IMR-90 (cell line): ENCODE measurements at regions not wholly inside any gene's neighbourhood (a gene's known extent, or its start where the extent isn't known, plus 50 kb on each side); places are given as distances from the start of the nearest gene placed in this dataset.

Experiments used
- ATAC-seq: fragments of 200-7000 bp; cut with Tn5 transposase; 2 replicates; pipeline ENCODE4 v1.9.1; 2020; ENCODE audit warnings: low read depth, mild to moderate bottlenecking, moderate library complexity
- BruUV-seq: library from RNA; stranded (reverse); fragments of 400-500 nt; replicated peaks from 2 replicates; lab custom pipeline; 2021; lab: Mats Ljungman, UMichigan
- CTCF ChIA-PET: fragments of 300-600 bp; formaldehyde crosslinking; extraction: SDS; loops from one replicate; lab custom pipeline; 2021; ENCODE audit warnings: antibody characterized with exemption; lab: Yijun Ruan, JAX
- POLR2A ChIA-PET: fragments of 300-600 bp; sonication (Branson Sonifier 250); formaldehyde crosslinking; loops from one replicate; lab custom pipeline; 2022; ENCODE audit warnings: antibody characterized with exemption; ENCODE audit not compliant: unreplicated experiment; lab: Charles Lee
- DNase-seq: peaks from one replicate; pipeline ENCODE4 v3.0.0; 2013
- H2AFZ ChIP-seq: replicated peaks from 2 replicates; pipeline ENCODE3; 2013; ENCODE audit warnings: low read length, mild to moderate bottlenecking; ENCODE audit not compliant: poor library complexity
- H2AK5ac ChIP-seq: 2 replicates; pipeline ENCODE4 v1.6.1; 2013; ENCODE audit warnings: low read depth, low read length, inconsistent platforms
- H2AK9ac ChIP-seq: replicated peaks from 2 replicates; pipeline ENCODE3; 2013; ENCODE audit warnings: mild to moderate bottlenecking, low read depth, low read length, moderate library complexity; ENCODE audit not compliant: poor library complexity
- H2BK120ac ChIP-seq: 2 replicates; pipeline ENCODE4 v1.6.1; 2013; ENCODE audit warnings: low read depth, low read length, inconsistent platforms
- H2BK15ac ChIP-seq: 3 replicates; pipeline ENCODE4 v1.6.1; 2013; ENCODE audit warnings: low read depth, low read length, inconsistent platforms
- H2BK20ac ChIP-seq: 2 replicates; pipeline ENCODE4 v1.6.1; 2013; ENCODE audit warnings: low read depth, mild to moderate bottlenecking, inconsistent platforms, low read length, moderate library complexity
- H2BK5ac ChIP-seq: 2 replicates; pipeline ENCODE4 v1.6.1; 2013; ENCODE audit warnings: mild to moderate bottlenecking, low read depth, low read length, inconsistent platforms; ENCODE audit not compliant: poor library complexity, severe bottlenecking
- H3K14ac ChIP-seq: replicated peaks from 2 replicates; pipeline ENCODE4 v1.6.1; 2013; ENCODE audit warnings: low read depth, low read length, inconsistent platforms
- H3K18ac ChIP-seq: 2 replicates; pipeline ENCODE4 v1.6.1; 2013; ENCODE audit warnings: low read depth, low read length, control low read depth
- H3K23ac ChIP-seq: 2 replicates; pipeline ENCODE4 v1.6.1; 2013; ENCODE audit warnings: low read depth, low read length, inconsistent platforms
- H3K27ac ChIP-seq: 2 replicates; pipeline ENCODE4 v1.5.1; 2013; ENCODE audit warnings: mild to moderate bottlenecking, control low read depth, low read length; ENCODE audit not compliant: insufficient read depth
- H3K27me3 ChIP-seq: 2 replicates; pipeline ENCODE4 v1.6.1; 2013; ENCODE audit warnings: low read length; ENCODE audit not compliant: control insufficient read depth, insufficient read depth
- H3K36me3 ChIP-seq: 2 replicates; pipeline ENCODE4 v1.6.1; 2013; ENCODE audit warnings: low read length, mixed read lengths; ENCODE audit not compliant: control insufficient read depth, insufficient read depth
- H3K4ac ChIP-seq: 2 replicates; pipeline ENCODE4 v1.6.1; 2013; ENCODE audit warnings: low read depth, low read length, inconsistent platforms
- H3K4me1 ChIP-seq: 2 replicates; pipeline ENCODE4 v1.6.1; 2013; ENCODE audit warnings: low read length, mixed read lengths; ENCODE audit not compliant: control insufficient read depth, insufficient read depth
- H3K4me2 ChIP-seq: 2 replicates; pipeline ENCODE4 v1.6.1; 2013; ENCODE audit warnings: low read depth, mild to moderate bottlenecking, control low read depth, low read length, moderate library complexity
- H3K4me3 ChIP-seq: 2 replicates; pipeline ENCODE4 v1.5.1; 2013; ENCODE audit warnings: low read depth, mild to moderate bottlenecking, control low read depth, low read length, moderate library complexity; ENCODE audit not compliant: insufficient read depth
- H3K56ac ChIP-seq: 2 replicates; pipeline ENCODE4 v1.6.1; 2013; ENCODE audit warnings: low read length, inconsistent platforms; ENCODE audit not compliant: insufficient read depth; ENCODE audit errors: extremely low read depth
- H3K79me1 ChIP-seq, 2 experiments: 2 replicates each; pipeline ENCODE4 v1.6.1; 2013; ENCODE audit warnings: low read length in 2 of 2, inconsistent platforms in 1 of 2, low read depth in 1 of 2
- H3K9ac ChIP-seq: 2 replicates; pipeline ENCODE4 v1.6.1; 2013; ENCODE audit warnings: low read depth, low read length, control low read depth
- H3K9me1 ChIP-seq: 2 replicates; pipeline ENCODE4 v1.6.1; 2013; ENCODE audit warnings: low read length, inconsistent platforms; ENCODE audit not compliant: insufficient read depth
- H3K9me3 ChIP-seq: 2 replicates; pipeline ENCODE4 v1.6.1; 2013; ENCODE audit warnings: low read length; ENCODE audit not compliant: control insufficient read depth, insufficient read depth
- H4K20me1 ChIP-seq: 2 replicates; pipeline ENCODE4 v1.6.1; 2013; ENCODE audit warnings: low read length, inconsistent platforms; ENCODE audit not compliant: insufficient read depth
- H4K5ac ChIP-seq: 2 replicates; pipeline ENCODE4 v1.6.1; 2013; ENCODE audit warnings: mild to moderate bottlenecking, low read depth, low read length, control low read depth
- H4K8ac ChIP-seq, 2 experiments: 2 replicates each; pipeline ENCODE4 v1.6.1; 2013; ENCODE audit warnings: low read depth in 2 of 2, low read length in 2 of 2, control low read depth in 1 of 2, inconsistent platforms in 1 of 2
- H4K91ac ChIP-seq: 2 replicates; pipeline ENCODE4 v1.6.1; 2013; ENCODE audit warnings: low read depth, low read length, inconsistent platforms; ENCODE audit not compliant: insufficient read depth
- BHLHE40 ChIP-seq: fragments of 150-350 bp; IDR thresholded peaks from 2 replicates; pipeline ENCODE4 v1.6.1; 2016; ENCODE audit warnings: mild to moderate bottlenecking, low read depth, low read length
- CEBPB ChIP-seq: IDR thresholded peaks from 2 replicates; pipeline ENCODE4 v1.6.1; 2012; ENCODE audit warnings: low read depth, low read length, improper control_type of control experiment
- CHD1 ChIP-seq: IDR thresholded peaks from 2 replicates; pipeline ENCODE4 v1.6.1; 2012; ENCODE audit warnings: low read depth, low read length, improper control_type of control experiment
- ELK1 ChIP-seq: fragments of 150-350 bp; IDR thresholded peaks from 2 replicates; pipeline ENCODE4 v1.6.1; 2016; ENCODE audit warnings: low read depth, mild to moderate bottlenecking, low read length, moderate library complexity, borderline replicate concordance
- FOS ChIP-seq: fragments of 150-350 bp; IDR thresholded peaks from 2 replicates; pipeline ENCODE4 v1.6.1; 2016; ENCODE audit warnings: low read depth, low read length
- MAFK ChIP-seq: IDR thresholded peaks from 2 replicates; pipeline ENCODE4 v1.6.1; 2012; ENCODE audit warnings: low read depth, low read length, improper control_type of control experiment
- MAZ ChIP-seq: IDR thresholded peaks from 2 replicates; pipeline ENCODE4 v1.6.1; 2012; ENCODE audit warnings: low read depth, mild to moderate bottlenecking, low read length, improper control_type of control experiment, moderate library complexity, borderline replicate concordance
- MXI1 ChIP-seq: IDR thresholded peaks from 2 replicates; pipeline ENCODE4 v1.6.1; 2012; ENCODE audit warnings: low read depth, mild to moderate bottlenecking, low read length, moderate library complexity, borderline replicate concordance
- NFE2L2 ChIP-seq: fragments of 150-350 bp; IDR thresholded peaks from 2 replicates; pipeline ENCODE4 v1.6.1; 2016; ENCODE audit warnings: low read depth, mild to moderate bottlenecking, low read length
- POLR2A ChIP-seq: IDR thresholded peaks from 2 replicates; pipeline ENCODE4 v1.6.1; 2012; ENCODE audit warnings: mild to moderate bottlenecking, low read depth, low read length
- RAD21 ChIP-seq: IDR thresholded peaks from 2 replicates; pipeline ENCODE4 v1.6.1; 2012; ENCODE audit warnings: low read length, improper control_type of control experiment
- RCOR1 ChIP-seq: IDR thresholded peaks from 2 replicates; pipeline ENCODE4 v1.6.1; 2012; ENCODE audit warnings: mild to moderate bottlenecking, low read length, improper control_type of control experiment; ENCODE audit not compliant: insufficient replicate concordance
- RFX5 ChIP-seq: IDR thresholded peaks from 2 replicates; pipeline ENCODE4 v1.8.0; 2012; ENCODE audit warnings: low read depth, mild to moderate bottlenecking, low read length, moderate library complexity
- SMC3 ChIP-seq: fragments of 150-350 bp; IDR thresholded peaks from 2 replicates; pipeline ENCODE4 v1.6.1; 2016; ENCODE audit warnings: low read depth, mild to moderate bottlenecking, antibody characterized with exemption, low read length, moderate library complexity
- dilution Hi-C: fragments of 300-500 bp; cut with HindIII; formaldehyde crosslinking; loops from one replicate; pipeline ENCODE4 v1.14.3; 2018; ENCODE audit warnings: low sequenced_read_pairs; ENCODE audit not compliant: unreplicated experiment
- in situ Hi-C: fragments of 300-500 bp; cut with MboI; formaldehyde crosslinking; loops from 3 replicates; pipeline ENCODE4 v1.14.3; 2019; ENCODE audit warnings: low sequenced_read_pairs, inconsistent platforms, mixed read lengths
- intact Hi-C: fragments of 100-400 bp; cut with micrococcal nuclease; formaldehyde crosslinking; loops from 2 replicates; pipeline ENCODE4 v1.10.0; 2022
- TF ChIP-seq, protein P1 (sequence below): conservative IDR thresholded peaks from 2 replicates; pipeline ENCODE4 v1.5.1; 2012; ENCODE audit warnings: mild to moderate bottlenecking, low read depth, low read length, improper control_type of control experiment
- TF ChIP-seq, protein P2 (sequence below): fragments of 150-350 bp; IDR thresholded peaks from 2 replicates; pipeline ENCODE4 v1.6.1; 2017; ENCODE audit warnings: mild to moderate bottlenecking, antibody characterized with exemption, low read length, low read depth

DNA sequence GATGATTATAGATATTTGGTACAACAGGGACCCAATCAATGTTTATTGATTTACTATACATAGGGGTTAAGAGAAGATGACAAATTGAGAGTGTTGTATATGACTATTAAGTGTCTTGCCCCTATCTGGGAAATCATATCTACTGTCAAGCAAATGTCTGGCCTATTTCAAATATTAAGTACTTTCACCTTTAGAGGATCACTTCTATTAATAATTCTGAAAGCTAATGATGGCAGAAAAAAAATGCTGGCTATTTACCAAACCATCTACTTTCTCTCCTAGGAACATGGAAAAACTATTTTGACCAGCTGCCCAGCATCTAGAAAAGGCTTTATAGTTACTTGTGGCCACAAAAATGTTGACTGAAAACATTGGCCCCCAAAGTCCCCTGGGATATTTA, 632.3 kb upstream of the ZNF385D start:
- H3K18ac ChIP-seq: no peak overlapping the region
- intact Hi-C loops: no loop called here
- no peak overlapping the region for H3K14ac ChIP-seq
- H3K4me2 ChIP-seq: no peak overlapping the region
- H3K27ac ChIP-seq: no peak overlapping the region
- in situ Hi-C loops: no loop called here
- no peaks in the 10 kb centered on the region for H4K20me1 ChIP-seq
- no peak overlapping the region for H2AK9ac ChIP-seq
- no peak overlapping the region for H2AFZ ChIP-seq
- dilution Hi-C loops: no loop called here
- no peak overlapping the region for H4K91ac ChIP-seq
- H4K5ac ChIP-seq: no peak overlapping the region
- no peak overlapping the region for H2BK20ac ChIP-seq
- H2AK5ac ChIP-seq: no peak overlapping the region
- H3K9me1 ChIP-seq: no peaks in the 10 kb centered on the region
- H4K8ac ChIP-seq: no peak overlapping the region
- H2BK120ac ChIP-seq: no peak overlapping the region
- ChIA-PET CTCF (interaction anchor here (0.7 kb wide), 1 partner anchor 73 kb away, joined by 3 read pairs; no protein-coding TSS in a partner anchor), POLR2A (no interaction called here)
- no peaks in the 10 kb centered on the region for H3K36me3 ChIP-seq
- no TSS peak for BruUV-seq
- H3K79me1 ChIP-seq: no peaks in the 10 kb centered on the region
- no peak overlapping the region for H3K4ac ChIP-seq
- H2BK15ac ChIP-seq: no peak overlapping the region
- TF ChIP-seq RAD21 (no peak), MAFK (no peak), POLR2A (no peak), MAZ (no peak), NFE2L2 (no peak), RCOR1 (no peak), RFX5 (no peak), CHD1 (no peak), FOS (no peak), SMC3 (no peak), BHLHE40 (no peak), CEBPB (no peak), MXI1 (no peak), ELK1 (no peak)
- TF ChIP-seq, protein P1, sequence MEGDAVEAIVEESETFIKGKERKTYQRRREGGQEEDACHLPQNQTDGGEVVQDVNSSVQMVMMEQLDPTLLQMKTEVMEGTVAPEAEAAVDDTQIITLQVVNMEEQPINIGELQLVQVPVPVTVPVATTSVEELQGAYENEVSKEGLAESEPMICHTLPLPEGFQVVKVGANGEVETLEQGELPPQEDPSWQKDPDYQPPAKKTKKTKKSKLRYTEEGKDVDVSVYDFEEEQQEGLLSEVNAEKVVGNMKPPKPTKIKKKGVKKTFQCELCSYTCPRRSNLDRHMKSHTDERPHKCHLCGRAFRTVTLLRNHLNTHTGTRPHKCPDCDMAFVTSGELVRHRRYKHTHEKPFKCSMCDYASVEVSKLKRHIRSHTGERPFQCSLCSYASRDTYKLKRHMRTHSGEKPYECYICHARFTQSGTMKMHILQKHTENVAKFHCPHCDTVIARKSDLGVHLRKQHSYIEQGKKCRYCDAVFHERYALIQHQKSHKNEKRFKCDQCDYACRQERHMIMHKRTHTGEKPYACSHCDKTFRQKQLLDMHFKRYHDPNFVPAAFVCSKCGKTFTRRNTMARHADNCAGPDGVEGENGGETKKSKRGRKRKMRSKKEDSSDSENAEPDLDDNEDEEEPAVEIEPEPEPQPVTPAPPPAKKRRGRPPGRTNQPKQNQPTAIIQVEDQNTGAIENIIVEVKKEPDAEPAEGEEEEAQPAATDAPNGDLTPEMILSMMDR: no peak
- TF ChIP-seq, protein P2, sequence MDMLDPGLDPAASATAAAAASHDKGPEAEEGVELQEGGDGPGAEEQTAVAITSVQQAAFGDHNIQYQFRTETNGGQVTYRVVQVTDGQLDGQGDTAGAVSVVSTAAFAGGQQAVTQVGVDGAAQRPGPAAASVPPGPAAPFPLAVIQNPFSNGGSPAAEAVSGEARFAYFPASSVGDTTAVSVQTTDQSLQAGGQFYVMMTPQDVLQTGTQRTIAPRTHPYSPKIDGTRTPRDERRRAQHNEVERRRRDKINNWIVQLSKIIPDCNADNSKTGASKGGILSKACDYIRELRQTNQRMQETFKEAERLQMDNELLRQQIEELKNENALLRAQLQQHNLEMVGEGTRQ: no peak
- ATAC-seq (no peak), DNase-seq (no peak)
- H3K4me3 ChIP-seq: no peak overlapping the region
- H3K9me3 ChIP-seq: peaks cover 2% of the 10 kb centered on the region; the same call in 1 of the 2 replicates
- no peak overlapping the region for H3K9ac ChIP-seq
- no peak overlapping the region for H2BK5ac ChIP-seq
- H3K56ac ChIP-seq: no peak overlapping the region
- H3K23ac ChIP-seq: no peak overlapping the region
- H3K4me1 ChIP-seq: no peaks in the 10 kb centered on the region
- H3K27me3 ChIP-seq: no peaks in the 10 kb centered on the region
